ENCODE measurements at regions not wholly inside any gene's neighbourhood (a gene's known extent, or its start where the extent isn't known, plus 50 kb on each side); places are given as distances from the start of the nearest gene placed in this dataset.

GRCh38 chr3:135383301-135383700 is 582.2 kb upstream of the PPP2R3A start:
- TF ChIP-seq TAF1 (IDR thresholded peaks at IDR 0.05; ENCODE audit: borderline replicate concordance, low read depth, low read length) (no peak), POLR2A (IDR thresholded peaks at IDR 0.05; ENCODE audit: low read depth, low read length) (no peak)
